Thymus (tissue), 11 donors: ENCODE measurements at regions not wholly inside any gene's neighbourhood (a gene's known extent, or its start where the extent isn't known, plus 50 kb on each side); places are given as distances from the start of the nearest gene placed in this dataset.

Source experiments
- DNase-seq, 9 donors: peaks; one replicate each; pipeline ENCODE4 v3.0.0-alpha.2; 2013; ENCODE audit warnings: low spot score in 9 of 9, low read depth in 6 of 9, missing footprints in 1 of 9
- H3K27ac ChIP-seq, 2 donors: one replicate each; pipeline ENCODE4 v1.5.1; 2013; ENCODE audit warnings: control low read depth in 1 of 2, low read depth in 1 of 2, low read length in 1 of 2, mild to moderate bottlenecking in 1 of 2, moderate library complexity in 1 of 2
- H3K27me3 ChIP-seq, 2 donors: one replicate each; pipeline ENCODE4 v1.5.1; 2013; ENCODE audit warnings: low read length in 1 of 2; ENCODE audit not compliant: control insufficient read depth in 2 of 2, insufficient read depth in 1 of 2
- H3K36me3 ChIP-seq, 2 donors: one replicate each; pipeline ENCODE4 v1.5.1; 2013; ENCODE audit warnings: low read length in 1 of 2, mild to moderate bottlenecking in 1 of 2, moderate library complexity in 1 of 2; ENCODE audit not compliant: control insufficient read depth in 2 of 2, insufficient read depth in 2 of 2
- H3K4me1 ChIP-seq, 2 donors: one replicate each; pipeline ENCODE4 v1.5.1; 2013; ENCODE audit warnings: low read length in 2 of 2; ENCODE audit not compliant: control insufficient read depth in 2 of 2, insufficient read depth in 2 of 2
- H3K4me3 ChIP-seq, 2 donors: one replicate each; pipeline ENCODE4 v1.5.1; 2013; ENCODE audit warnings: low read length in 2 of 2, control low read depth in 1 of 2, mild to moderate bottlenecking in 1 of 2
- H3K9me3 ChIP-seq, 2 donors: one replicate each; pipeline ENCODE4 v1.5.1; 2013; ENCODE audit warnings: low read length in 1 of 2, mild to moderate bottlenecking in 1 of 2; ENCODE audit not compliant: control insufficient read depth in 2 of 2, insufficient read depth in 1 of 2
- WGBS: extraction: QIAGEN DNeasy Blood & Tissue Kit; methylation state at CpG from one replicate; pipeline ENCODE4 v1.1.7; 2013; 5-methylcytosine and 5-hydroxymethylcytosine counted together
- donor health status: healthy.

GRCh38 chr20:52361650-52362049 lies 170.1 kb upstream of the ZFP64 start:
- Histone ChIP-seq H3K4me3 (no peak overlapping the region), H3K27me3 (no peaks in the 10 kb centered on the region), H3K27ac (no peak overlapping the region), H3K36me3 (no peaks in the 10 kb centered on the region), H3K4me1 (no peaks in the 10 kb centered on the region), H3K9me3 (no peaks in the 10 kb centered on the region)
- 94% methylated on average over 3 of the region's 3 CpGs for WGBS
- DNase-seq, result no peak

GRCh38 chr20:52349806-52350205 lies 158.2 kb upstream of the ZFP64 start:
- Histone ChIP-seq H3K4me3 (no peak overlapping the region), H3K4me1 (no peaks in the 10 kb centered on the region), H3K36me3 (no peaks in the 10 kb centered on the region), H3K27me3 (no peaks in the 10 kb centered on the region), H3K9me3 (no peaks in the 10 kb centered on the region), H3K27ac (no peak overlapping the region)
- no peak for DNase-seq
- 80% methylated on average over 3 of the region's 3 CpGs for WGBS

- no peaks in the 10 kb centered on the region for H3K4me1 ChIP-seq
- DNase-seq, result no peak
- 84% methylated on average over 2 of the region's 2 CpGs for WGBS
- H3K27me3 ChIP-seq, result no peaks in the 10 kb centered on the region
- H3K36me3 ChIP-seq, result no peaks in the 10 kb centered on the region
- no peaks in the 10 kb centered on the region for H3K9me3 ChIP-seq
- H3K4me3 ChIP-seq, result no peak overlapping the region
- no peak overlapping the region for H3K27ac ChIP-seq
Measured at GRCh38 chr20:52348434-52348833, 156.9 kb upstream of the ZFP64 start.

GRCh38 chr20:52346797-52347196 lies 155.2 kb upstream of the ZFP64 start:
- Histone ChIP-seq H3K27me3 (no peaks in the 10 kb centered on the region), H3K27ac (no peak overlapping the region), H3K9me3 (no peaks in the 10 kb centered on the region), H3K36me3 (no peaks in the 10 kb centered on the region), H3K4me1 (no peaks in the 10 kb centered on the region), H3K4me3 (no peak overlapping the region)
- DNase-seq, result no peak
- 91% methylated on average over 2 of the region's 2 CpGs for WGBS

GRCh38 chr20:52342913-52343312 lies 151.3 kb upstream of the ZFP64 start:
- Histone ChIP-seq H3K4me3 (no peak overlapping the region), H3K27ac (no peak overlapping the region), H3K9me3 (no peaks in the 10 kb centered on the region), H3K4me1 (no peaks in the 10 kb centered on the region), H3K27me3 (no peaks in the 10 kb centered on the region), H3K36me3 (no peaks in the 10 kb centered on the region)
- no peak for DNase-seq
- WGBS, result 87% methylated on average over 3 of the region's 3 CpGs

- H3K27me3 ChIP-seq, result no peaks in the 10 kb centered on the region
- H3K9me3 ChIP-seq, result no peaks in the 10 kb centered on the region
- 77% methylated on average over 4 of the region's 4 CpGs for WGBS
Measured at GRCh38 chr20:52340036-52340634, 148.6 kb upstream of the ZFP64 start.

GRCh38 chr20:52332649-52333250 lies 141.2 kb upstream of the ZFP64 start:
- DNase-seq, result no peak
- Histone ChIP-seq H3K27ac (no peak overlapping the region), H3K4me1 (no peaks in the 10 kb centered on the region), H3K4me3 (no peak overlapping the region), H3K36me3 (no peaks in the 10 kb centered on the region), H3K9me3 (no peaks in the 10 kb centered on the region), H3K27me3 (no peaks in the 10 kb centered on the region)
- 92% methylated on average over 2 of the region's 2 CpGs for WGBS

More at GRCh38 chr20:52340036-52340634, 148.6 kb upstream of the ZFP64 start:
- Histone ChIP-seq H3K4me1 (no peaks in the 10 kb centered on the region), H3K4me3 (no peak overlapping the region), H3K27ac (no peak overlapping the region), H3K36me3 (no peaks in the 10 kb centered on the region)
- no peak for DNase-seq

GRCh38 chr20:52332230-52332629 lies 140.7 kb upstream of the ZFP64 start:
- no peaks in the 10 kb centered on the region for H3K27me3 ChIP-seq
- no peaks in the 10 kb centered on the region for H3K9me3 ChIP-seq
- no peak overlapping the region for H3K4me3 ChIP-seq
- H3K36me3 ChIP-seq, result no peaks in the 10 kb centered on the region
- H3K27ac ChIP-seq, result no peak overlapping the region
- no peaks in the 10 kb centered on the region for H3K4me1 ChIP-seq
- DNase-seq, result no peak
- 92% methylated on average over 1 of the region's 1 CpG for WGBS

GRCh38 chr20:52331655-52332054 lies 140.1 kb upstream of the ZFP64 start:
- no peaks in the 10 kb centered on the region for H3K4me1 ChIP-seq
- H3K4me3 ChIP-seq, result no peak overlapping the region
- no peaks in the 10 kb centered on the region for H3K9me3 ChIP-seq
- no peaks in the 10 kb centered on the region for H3K27me3 ChIP-seq
- WGBS, result 97% methylated on average over 2 of the region's 2 CpGs
- no peak for DNase-seq
- H3K27ac ChIP-seq, result no peak overlapping the region
- no peaks in the 10 kb centered on the region for H3K36me3 ChIP-seq
